GM12874 (cell line): ENCODE measurements at regions not wholly inside any gene's neighbourhood (a gene's known extent, or its start where the extent isn't known, plus 50 kb on each side); places are given as distances from the start of the nearest gene placed in this dataset.

Source experiments
- TF ChIP-seq, protein P1 (sequence below): IDR thresholded peaks from 2 replicates; pipeline ENCODE4 v1.5.1; 2011; ENCODE audit warnings: low read depth, mild to moderate bottlenecking, control low read depth, low read length, moderate library complexity; ENCODE audit not compliant: insufficient read depth

GRCh38 chr15:79676621-79677020, 220.2 kb downstream of the MTHFS start:
- TF ChIP-seq, protein P1, sequence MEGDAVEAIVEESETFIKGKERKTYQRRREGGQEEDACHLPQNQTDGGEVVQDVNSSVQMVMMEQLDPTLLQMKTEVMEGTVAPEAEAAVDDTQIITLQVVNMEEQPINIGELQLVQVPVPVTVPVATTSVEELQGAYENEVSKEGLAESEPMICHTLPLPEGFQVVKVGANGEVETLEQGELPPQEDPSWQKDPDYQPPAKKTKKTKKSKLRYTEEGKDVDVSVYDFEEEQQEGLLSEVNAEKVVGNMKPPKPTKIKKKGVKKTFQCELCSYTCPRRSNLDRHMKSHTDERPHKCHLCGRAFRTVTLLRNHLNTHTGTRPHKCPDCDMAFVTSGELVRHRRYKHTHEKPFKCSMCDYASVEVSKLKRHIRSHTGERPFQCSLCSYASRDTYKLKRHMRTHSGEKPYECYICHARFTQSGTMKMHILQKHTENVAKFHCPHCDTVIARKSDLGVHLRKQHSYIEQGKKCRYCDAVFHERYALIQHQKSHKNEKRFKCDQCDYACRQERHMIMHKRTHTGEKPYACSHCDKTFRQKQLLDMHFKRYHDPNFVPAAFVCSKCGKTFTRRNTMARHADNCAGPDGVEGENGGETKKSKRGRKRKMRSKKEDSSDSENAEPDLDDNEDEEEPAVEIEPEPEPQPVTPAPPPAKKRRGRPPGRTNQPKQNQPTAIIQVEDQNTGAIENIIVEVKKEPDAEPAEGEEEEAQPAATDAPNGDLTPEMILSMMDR, result no peak

- TF ChIP-seq, protein P1, result no peak
Observed at GRCh38 chr15:79677241-79677640, 219.6 kb downstream of the MTHFS start.

- TF ChIP-seq, protein P1, result no peak
Observed at GRCh38 chr15:79678032-79678701, 218.6 kb downstream of the MTHFS start.

DNA sequence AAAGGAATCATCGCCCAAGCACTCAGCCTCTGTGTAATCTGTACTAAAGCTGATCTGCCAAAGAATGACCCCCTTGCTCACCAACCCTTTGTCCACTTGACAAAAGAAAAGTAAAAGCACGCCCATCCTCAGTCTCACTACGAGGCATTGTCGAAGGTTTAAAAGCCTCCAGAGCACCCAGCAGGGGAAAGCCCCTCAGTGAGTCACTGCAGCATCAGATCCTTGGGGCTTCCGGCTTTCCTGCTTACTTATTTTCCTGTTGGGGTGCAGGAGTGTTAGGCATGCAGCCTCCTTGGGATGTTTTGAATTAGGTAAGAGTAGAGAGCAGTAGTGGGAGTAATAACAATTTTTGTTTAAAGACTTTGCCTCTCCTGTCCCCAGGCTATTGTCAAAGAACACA, 216.1 kb downstream of the MTHFS start:
- TF ChIP-seq, protein P1, result no peak

GRCh38 chr15:79682285-79682684, 214.5 kb downstream of the MTHFS start:
- TF ChIP-seq, protein P1, result no peak

DNA sequence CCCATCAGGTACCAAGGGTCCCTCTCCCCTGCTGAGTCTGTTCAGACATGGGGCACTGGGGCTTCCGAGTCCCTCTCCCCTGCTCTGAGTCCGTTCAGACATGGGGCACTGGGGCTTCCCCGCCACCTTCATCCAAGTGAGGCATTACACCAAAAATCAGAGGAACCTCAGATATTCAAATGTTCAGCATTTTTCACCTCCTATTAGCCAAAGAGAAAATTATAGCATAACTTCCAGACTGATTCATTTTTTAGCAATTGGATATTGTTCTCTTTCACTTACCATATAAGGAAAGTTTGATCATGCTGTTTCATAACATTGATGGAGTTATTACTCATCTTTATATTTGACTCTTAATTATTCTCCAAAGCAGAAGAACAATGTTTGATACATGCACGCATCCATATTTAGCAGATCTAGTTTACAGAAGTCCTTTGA, 213.9 kb downstream of the MTHFS start:
- TF ChIP-seq, protein P1, result no peak

DNA sequence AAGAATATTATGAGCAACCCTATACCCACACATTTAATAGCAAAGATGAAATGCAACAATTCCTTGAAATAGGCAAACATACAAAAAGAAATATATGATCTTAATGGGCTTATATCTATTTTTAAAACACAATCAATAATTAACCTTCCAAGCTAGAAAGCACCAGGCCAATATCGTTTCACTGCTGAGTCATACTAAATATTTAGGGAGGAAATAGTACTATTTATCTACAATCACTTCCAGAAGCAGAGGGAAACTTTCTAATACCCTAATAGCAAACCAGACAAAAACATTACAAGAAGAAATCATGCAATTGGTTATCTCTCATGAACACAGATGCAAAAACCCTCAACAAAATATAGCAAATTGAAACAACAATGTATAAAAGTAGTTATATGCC, 207.8 kb downstream of the MTHFS start:
- TF ChIP-seq, protein P1, result no peak
